ENCODE measurements at regions not wholly inside any gene's neighbourhood (a gene's known extent, or its start where the extent isn't known, plus 50 kb on each side); places are given as distances from the start of the nearest gene placed in this dataset.

DNA sequence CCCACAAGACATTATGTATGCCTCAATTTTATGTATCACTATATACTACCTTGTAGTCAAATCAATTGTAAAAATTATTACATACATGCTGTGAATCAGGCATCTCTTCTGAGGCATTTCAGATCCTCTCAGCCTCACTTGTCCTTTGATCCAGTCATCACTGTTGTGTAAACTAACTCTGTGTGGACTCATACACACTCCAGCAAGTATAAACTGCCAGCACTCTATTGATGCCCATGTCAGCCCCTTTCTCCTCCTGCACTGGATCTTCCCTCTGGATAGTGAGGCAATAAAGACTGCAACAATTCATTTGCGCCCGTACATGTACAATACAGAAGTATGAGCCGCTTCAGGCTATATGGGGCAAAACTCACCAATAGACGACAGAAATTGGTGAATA is 364.7 kb upstream of the TGFBR2 start:
- TF ChIP-seq CTCF (IDR thresholded peaks at IDR 0.05) (no peak), ZFX (IDR thresholded peaks at IDR 0.05; ENCODE audit: borderline replicate concordance) (no peak)

Data from 22Rv1 (cell line).